ENCODE measurements at regions not wholly inside any gene's neighbourhood (a gene's known extent, or its start where the extent isn't known, plus 50 kb on each side); places are given as distances from the start of the nearest gene placed in this dataset.
A peak's percentile ranks its signal among the peaks of the same experiment; 100 is the strongest.

DNA sequence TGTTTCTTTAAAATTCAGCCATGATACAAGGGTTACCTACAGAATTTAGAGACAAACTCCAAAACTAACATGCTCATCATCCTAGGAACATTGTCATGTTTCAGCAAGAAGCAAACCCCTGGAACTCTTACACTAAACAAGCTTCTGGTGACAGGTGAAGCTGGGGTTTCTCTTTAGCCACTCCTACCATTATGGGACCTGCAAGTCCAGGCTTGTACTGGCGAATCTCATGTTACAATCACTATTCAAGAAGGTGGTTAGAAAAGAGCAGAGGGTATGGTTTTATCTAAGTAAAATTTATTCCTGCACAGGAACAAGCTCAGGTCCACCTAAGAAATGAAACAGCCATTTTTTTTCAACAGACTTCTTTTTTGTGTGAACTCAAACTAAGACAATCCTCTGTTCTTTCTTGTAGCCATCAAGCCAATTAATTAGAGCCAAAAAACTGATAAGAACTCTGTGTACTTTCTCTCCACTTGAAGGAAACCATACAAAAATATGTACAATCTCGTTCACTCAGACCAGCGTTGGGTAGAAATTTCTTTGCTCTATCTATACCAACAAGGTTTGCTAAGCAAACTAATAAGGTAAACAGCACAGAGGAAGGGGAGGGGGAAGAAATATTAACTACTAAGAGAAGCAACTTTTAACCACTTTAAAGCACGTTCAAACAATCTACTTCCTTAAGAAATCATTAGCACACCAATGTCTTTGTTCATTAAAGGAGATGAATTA is 63.3 kb upstream of the NEDD4L start:
- Histone ChIP-seq H3K27me3 (ENCODE audit: control insufficient read depth, insufficient read depth, low read length) (no peaks in the 10 kb centered on the region), H3K27ac (ENCODE audit: low read length) (no peak overlapping the region), H3K4me1 (ENCODE audit: control insufficient read depth, insufficient read depth, low read length) (no peaks in the 10 kb centered on the region), H3K36me3 (ENCODE audit: control insufficient read depth, insufficient read depth, low read length) (no peaks in the 10 kb centered on the region), H3K9me3 (ENCODE audit: control insufficient read depth, insufficient read depth, low read length) (no peaks in the 10 kb centered on the region), H3K4me3 (ENCODE audit: low read length) (no peak overlapping the region)
- Mint-ChIP-seq H3K4me3 (no peak overlapping the region), H3K4me1 (peaks cover 5 to 8% of the 10 kb centered on the region in 2 donors), H3K9me3 (no peaks in the 10 kb centered on the region), H3K36me3 (no peaks in the 10 kb centered on the region), H3K27me3 (ENCODE audit: low read depth in 2 of 2) (peaks cover 0 to 9% of the 10 kb centered on the region in 2 donors), H3K27ac (no peak overlapping the region)
- DNase-seq: no peak
- intact Hi-C loops (cut with micrococcal nuclease): no loop called here
- ATAC-seq: no peak
- WGBS (ENCODE audit: insufficient coverage): no CpG with 5 or more reads among the region's 4 CpGs
- TF ChIP-seq, protein P1, sequence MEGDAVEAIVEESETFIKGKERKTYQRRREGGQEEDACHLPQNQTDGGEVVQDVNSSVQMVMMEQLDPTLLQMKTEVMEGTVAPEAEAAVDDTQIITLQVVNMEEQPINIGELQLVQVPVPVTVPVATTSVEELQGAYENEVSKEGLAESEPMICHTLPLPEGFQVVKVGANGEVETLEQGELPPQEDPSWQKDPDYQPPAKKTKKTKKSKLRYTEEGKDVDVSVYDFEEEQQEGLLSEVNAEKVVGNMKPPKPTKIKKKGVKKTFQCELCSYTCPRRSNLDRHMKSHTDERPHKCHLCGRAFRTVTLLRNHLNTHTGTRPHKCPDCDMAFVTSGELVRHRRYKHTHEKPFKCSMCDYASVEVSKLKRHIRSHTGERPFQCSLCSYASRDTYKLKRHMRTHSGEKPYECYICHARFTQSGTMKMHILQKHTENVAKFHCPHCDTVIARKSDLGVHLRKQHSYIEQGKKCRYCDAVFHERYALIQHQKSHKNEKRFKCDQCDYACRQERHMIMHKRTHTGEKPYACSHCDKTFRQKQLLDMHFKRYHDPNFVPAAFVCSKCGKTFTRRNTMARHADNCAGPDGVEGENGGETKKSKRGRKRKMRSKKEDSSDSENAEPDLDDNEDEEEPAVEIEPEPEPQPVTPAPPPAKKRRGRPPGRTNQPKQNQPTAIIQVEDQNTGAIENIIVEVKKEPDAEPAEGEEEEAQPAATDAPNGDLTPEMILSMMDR (IDR thresholded peaks at IDR 0.05): no peak

DNA sequence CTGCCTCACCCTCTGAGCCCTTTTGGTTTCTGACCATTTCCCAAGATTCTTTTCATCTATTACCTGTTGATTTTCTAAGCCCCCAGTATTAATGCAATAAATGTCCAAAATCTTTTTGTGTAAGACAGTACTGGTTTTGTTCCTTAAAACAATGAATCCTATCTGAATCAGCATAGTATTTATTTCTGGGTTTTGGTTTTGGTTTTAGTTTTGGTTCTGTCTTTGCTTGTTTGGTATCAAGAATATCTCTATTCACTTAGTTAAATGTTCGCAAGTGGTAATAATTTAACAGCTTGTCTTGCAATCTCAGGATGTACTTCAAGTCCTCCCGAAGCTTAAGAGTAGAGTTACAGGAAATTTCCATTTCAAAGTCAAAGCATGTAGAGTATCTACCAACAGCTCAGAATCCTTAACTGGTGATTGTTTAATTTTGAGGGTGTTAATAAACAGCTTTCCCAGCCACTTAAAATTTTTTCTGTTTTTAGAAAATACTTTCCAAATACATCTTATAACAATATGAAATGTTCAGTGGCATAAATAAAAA is 67.7 kb upstream of the NEDD4L start:
- H3K36me3 Mint-ChIP-seq: no peaks in the 10 kb centered on the region
- intact Hi-C loops (cut with micrococcal nuclease): no loop called here
- TF ChIP-seq, protein P1 (IDR thresholded peaks at IDR 0.05): no peak
- peaks cover 5 to 15% of the 10 kb centered on the region in 2 donors for H3K4me1 Mint-ChIP-seq
- no peaks in the 10 kb centered on the region for H3K9me3 Mint-ChIP-seq
- H3K9me3 ChIP-seq (ENCODE audit: control insufficient read depth, insufficient read depth, low read length): no peaks in the 10 kb centered on the region
- ATAC-seq (peak in 1 of 3 donors; percentile 22), DNase-seq (no peak)
- H3K27ac Mint-ChIP-seq: no peak overlapping the region
- no peak overlapping the region for H3K4me3 ChIP-seq (ENCODE audit: low read length)
- H3K4me3 Mint-ChIP-seq: peak overlapping the region; percentile 52
- no peaks in the 10 kb centered on the region for H3K4me1 ChIP-seq (ENCODE audit: control insufficient read depth, insufficient read depth, low read length)
- H3K36me3 ChIP-seq (ENCODE audit: control insufficient read depth, insufficient read depth, low read length): no peaks in the 10 kb centered on the region
- no CpG with 5 or more reads among the region's 2 CpGs for WGBS (ENCODE audit: insufficient coverage)
- no peak overlapping the region for H3K27ac ChIP-seq (ENCODE audit: low read length)
- H3K27me3 Mint-ChIP-seq (ENCODE audit: low read depth in 2 of 2): peaks cover 0 to 6% of the 10 kb centered on the region in 2 donors
- no peaks in the 10 kb centered on the region for H3K27me3 ChIP-seq (ENCODE audit: control insufficient read depth, insufficient read depth, low read length)

DNA sequence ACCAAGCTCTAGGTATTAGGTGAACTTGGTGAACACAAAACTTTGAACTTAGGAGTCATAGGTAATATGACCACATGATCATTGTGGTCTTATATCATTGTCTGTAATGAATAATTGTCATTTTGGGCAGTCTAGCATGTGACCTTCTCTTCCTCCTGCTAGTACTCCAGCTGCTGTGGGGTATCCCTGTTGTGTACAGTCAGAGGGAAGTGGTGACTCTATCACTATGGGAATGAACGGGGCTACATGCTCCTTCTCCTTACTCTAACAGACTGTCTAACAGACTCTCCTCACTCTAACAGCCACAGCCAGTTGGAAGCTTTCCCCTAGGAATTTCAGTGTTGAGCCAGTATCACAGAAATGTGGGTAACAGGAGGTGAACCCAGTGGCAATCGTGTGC is 68.2 kb upstream of the NEDD4L start:
- ATAC-seq (no peak), DNase-seq (no peak)
- Histone ChIP-seq H3K27me3 (ENCODE audit: control insufficient read depth, insufficient read depth, low read length) (no peaks in the 10 kb centered on the region), H3K27ac (ENCODE audit: low read length) (no peak overlapping the region), H3K4me1 (ENCODE audit: control insufficient read depth, insufficient read depth, low read length) (no peaks in the 10 kb centered on the region), H3K36me3 (ENCODE audit: control insufficient read depth, insufficient read depth, low read length) (no peaks in the 10 kb centered on the region), H3K9me3 (ENCODE audit: control insufficient read depth, insufficient read depth, low read length) (no peaks in the 10 kb centered on the region), H3K4me3 (ENCODE audit: low read length) (no peak overlapping the region)
- Mint-ChIP-seq H3K27me3 (ENCODE audit: low read depth in 2 of 2) (peaks cover 0 to 6% of the 10 kb centered on the region in 2 donors), H3K9me3 (no peaks in the 10 kb centered on the region), H3K36me3 (no peaks in the 10 kb centered on the region), H3K4me3 (peak overlapping the region; percentile 52), H3K27ac (no peak overlapping the region), H3K4me1 (peaks cover 5 to 15% of the 10 kb centered on the region in 2 donors)
- TF ChIP-seq, protein P1 (IDR thresholded peaks at IDR 0.05): no peak
- 80% methylated on average over 1 of the region's 2 CpGs for WGBS (ENCODE audit: insufficient coverage)
- intact Hi-C loops (cut with micrococcal nuclease): no loop called here
